NCI-H128 (cell line): ENCODE measurements at regions not wholly inside any gene's neighbourhood (a gene's known extent, or its start where the extent isn't known, plus 50 kb on each side); places are given as distances from the start of the nearest gene placed in this dataset.

ENCODE experiments used
- DNase-seq: peaks from one replicate; lab custom pipeline; 2025; ENCODE audit not compliant: unreplicated experiment; lab: John Stamatoyannopoulos, UW

DNA sequence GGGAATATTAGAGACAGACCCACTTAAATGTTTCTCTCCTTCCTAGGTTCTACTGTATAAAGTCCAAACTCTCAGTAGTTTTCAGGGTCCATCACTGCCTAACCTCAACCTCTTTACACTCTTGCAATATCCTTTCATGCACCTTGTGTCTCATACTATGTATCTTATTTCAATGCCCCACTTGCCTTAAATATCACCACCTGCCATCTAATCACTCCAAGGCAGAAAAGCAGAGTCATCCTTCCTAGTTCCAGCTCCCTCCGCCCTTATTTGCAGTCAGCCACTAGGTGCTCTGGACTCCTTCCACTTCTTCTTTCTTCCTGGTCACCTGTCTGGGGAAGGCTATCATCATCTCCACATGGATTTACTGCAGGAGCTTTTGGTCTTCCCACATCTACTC is 322.0 kb downstream of the MFSD1 start:
- DNase-seq = no peak

DNA sequence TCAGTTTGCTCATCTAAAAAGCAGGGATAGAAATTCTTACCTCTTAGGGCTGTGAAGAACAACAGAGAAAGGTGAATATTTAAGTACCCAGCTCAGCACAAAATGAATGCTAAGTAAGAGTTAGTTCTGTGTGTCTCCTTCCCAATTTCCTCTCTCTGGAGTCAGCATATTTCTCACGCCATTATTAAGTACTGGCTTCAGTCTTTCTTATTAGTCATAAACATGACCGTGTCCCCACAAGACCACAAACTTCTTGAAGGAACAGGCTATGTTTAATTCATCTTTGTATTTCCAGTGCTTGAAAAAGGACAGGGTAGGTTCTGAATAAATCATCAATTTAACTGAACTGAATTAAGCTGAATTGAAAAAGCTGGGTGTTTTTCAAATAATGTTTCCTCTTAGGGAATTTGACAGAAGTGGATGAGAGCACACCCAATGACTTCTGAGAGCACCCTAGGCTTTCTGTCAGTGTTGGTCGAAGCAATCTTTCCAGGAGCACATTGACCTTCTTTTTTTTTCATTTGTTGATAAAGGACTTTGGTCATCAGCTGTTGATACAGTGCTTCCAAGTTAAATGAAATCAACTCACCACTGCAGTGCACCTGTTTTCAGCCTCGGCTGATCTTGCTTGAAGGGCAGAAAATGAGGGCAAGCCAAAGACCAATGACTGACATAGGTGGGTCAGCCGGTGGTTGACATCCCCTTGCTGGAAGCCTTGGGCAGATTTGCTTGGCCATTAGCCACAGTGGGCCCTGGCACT is 324.6 kb downstream of the MFSD1 start:
- DNase-seq = no peak

DNA sequence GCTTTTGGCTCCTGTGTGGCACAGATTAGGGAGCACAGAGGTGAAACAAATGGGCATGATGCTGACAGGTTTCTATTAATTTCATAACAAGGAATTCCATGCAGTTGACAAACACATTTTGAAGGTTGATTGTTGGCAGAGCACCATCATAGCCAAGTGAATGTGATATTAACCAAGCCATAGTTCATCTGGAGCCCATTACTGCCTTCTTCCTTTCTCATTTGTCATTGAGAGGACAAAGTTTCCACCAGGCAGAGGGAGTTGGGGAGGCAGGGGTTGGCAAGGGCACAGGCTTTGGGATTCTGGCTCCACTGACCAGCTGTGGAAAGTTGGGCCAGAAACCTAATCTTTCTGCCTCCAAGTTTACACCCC is 325.2 kb downstream of the MFSD1 start:
- DNase-seq = no peak

DNA sequence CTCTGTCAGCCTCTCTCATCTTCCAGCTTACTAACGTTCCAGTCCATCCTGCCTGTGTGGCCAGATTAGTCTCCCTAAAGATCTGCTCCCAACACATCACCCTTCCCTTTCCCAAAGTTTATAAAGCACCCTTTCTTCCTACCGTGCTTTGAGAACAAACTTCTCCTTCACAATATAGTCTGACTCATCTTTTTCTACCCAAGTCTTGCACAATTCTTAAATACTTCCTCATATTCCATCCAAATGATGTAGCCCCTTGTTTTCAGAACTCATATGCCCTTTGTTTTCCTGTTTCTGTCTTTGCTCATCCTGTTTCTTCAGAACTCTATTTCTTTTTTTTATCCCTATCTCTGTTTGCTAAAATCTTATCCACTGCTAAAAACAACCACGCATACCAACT is 326.8 kb downstream of the MFSD1 start:
- no peak for DNase-seq

DNA sequence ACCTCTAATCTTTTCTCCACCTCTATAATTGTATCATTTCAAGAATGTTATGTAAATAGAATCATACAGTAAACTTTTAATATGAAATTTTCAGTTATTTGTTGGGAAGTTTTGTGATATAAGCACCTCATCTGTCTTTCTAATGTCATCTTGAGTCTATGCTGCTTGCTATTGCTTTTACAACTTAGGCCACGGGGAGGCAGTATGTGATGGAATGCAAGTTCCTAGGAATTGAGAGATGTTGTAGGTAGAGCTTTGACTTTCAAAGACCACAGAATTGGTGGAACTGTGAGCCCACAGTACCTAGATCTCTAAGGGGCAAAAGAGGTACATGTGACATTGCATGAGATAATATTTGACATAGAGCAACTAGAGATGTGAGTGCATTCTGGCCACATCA is 328.3 kb downstream of the MFSD1 start:
- DNase-seq = no peak

DNA sequence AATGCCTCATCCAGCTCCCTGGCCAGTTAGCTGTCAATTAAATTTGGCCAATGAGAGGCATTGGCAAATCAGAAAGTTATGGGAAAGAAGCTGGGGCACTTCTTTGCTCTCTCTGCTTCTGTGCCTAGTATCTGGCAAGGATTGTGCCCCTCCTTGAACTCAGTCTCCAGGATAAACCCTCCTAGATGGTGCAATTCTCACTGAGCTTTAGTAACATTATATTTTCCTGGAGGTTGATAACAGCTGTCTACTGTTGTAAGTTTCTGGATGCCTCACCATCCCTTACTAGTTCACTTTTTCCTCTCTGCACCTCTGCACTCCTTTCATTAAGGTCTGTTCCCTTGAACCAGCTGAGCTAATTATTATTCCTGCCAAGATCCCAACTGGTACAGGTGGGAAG is 329.5 kb downstream of the MFSD1 start:
- no peak for DNase-seq

DNA sequence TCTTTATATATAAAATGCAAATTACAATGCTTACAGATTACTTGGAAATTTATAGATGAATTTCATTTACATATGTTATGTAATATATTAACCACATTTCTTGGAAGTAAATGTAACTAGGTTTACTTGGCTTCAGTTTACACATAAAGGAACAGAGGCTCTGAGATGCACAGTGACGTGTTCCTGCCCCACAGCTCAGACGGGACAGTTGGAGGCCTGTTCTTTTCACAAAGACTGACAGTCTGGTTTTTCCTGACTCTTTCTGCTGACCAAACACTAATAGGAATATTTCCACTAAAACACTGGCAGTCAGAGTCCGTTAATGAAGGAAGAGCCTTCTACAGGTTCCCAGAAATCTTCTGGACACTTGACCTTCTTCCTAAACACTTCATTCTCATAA is 336.1 kb downstream of the MFSD1 start:
- DNase-seq = no peak

DNA sequence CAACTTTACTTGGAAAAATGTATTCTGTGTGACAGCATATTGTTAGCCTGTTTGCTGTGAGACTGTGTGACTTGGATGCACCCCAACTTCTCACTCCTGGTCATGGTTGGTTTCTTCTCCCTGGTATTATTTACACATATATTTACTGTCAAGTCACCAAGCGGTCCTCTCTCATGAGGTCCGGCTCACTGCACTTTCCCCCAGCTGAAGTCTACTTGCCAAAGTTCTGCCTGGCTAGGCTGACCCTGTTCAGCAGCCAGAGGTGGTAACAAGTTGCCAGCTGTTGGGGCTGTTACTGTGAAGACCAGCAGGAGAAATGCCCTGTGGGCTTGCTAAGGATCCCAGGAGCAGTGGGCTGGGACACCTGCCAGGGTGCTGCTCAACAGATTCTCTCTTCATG is 337.5 kb downstream of the MFSD1 start:
- no peak for DNase-seq

DNA sequence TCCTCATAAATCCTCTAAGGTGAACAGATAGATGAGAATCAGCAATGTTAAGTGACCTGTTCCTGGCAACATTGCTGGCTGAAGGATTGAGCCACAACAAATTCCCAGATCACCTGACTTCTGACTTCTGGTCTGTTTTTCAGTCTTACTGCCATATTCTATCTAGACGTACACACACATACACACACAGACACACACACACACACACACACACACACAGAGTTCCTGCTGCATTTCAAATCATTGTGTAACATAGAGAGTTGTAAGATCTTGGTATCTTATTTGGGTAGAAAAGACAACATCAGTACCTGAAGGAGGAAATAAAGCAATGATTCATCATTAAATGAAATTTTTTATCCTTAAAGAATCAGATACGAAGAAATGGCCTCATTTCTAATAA is 342.6 kb downstream of the MFSD1 start:
- no peak for DNase-seq

DNA sequence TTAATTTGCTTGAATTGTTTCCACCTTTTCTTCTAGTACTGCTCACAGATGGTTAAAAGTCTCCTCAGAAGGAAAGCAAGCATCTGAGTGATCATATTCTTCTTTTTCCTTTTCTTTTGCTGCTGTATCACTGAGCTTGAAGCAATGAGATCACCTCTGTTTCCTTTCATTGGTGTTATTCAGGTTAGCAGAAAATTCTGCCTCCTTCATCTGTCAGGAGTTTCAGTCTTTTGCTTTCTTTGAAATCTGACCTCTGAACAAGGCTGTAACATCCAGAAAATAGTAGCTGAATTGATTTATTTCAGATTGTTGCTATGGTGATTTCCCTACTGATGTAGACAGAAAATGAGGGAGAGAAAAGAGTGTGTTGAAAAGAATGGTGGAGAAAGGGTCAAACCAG is 343.0 kb downstream of the MFSD1 start:
- no peak for DNase-seq

DNA sequence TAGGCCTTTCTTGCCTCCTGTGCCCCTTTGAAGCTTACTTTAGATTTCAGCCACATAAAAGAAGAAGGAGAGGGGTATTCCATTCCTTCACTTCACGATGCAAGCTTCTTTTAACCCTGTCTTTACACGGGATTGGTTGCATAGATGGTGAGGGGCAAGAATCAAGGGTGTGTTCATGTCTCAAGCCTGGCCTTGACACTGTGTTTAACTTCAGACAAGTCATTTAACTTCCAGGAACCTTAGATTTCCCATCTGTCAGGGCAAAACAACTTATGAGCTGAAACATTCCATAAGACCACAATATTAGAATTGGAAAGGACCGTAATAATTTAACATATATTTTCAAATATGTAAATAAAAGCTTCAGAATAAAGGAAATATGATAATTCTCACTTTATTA is 344.5 kb downstream of the MFSD1 start:
- no peak for DNase-seq

DNA sequence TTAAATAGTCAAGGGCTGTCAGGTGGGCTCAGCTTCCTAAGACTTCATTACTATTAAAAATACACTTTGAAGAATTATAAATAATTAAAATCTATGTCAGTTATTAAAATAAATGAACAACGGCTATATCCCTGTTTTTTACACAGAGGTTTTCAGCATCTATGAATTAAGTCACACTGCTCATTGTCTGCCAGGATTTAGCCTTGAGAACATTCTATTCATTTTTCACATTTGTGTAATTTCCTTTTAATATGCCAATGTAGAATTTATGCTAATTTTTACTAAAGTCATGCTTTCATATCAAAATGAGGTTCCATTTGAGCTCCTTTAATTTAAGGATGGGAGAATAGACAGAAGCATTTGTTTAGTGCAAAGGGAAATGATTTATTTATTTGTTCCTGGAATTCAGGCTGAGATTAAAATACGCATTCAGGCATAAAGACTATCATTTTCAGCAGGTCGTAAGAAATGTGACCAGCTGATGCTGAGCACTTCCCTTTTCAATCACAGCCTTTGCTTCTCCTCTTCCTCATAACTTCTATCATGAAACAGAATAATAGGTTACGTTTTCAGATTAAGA is 345.1 kb downstream of the MFSD1 start:
- no peak for DNase-seq

DNA sequence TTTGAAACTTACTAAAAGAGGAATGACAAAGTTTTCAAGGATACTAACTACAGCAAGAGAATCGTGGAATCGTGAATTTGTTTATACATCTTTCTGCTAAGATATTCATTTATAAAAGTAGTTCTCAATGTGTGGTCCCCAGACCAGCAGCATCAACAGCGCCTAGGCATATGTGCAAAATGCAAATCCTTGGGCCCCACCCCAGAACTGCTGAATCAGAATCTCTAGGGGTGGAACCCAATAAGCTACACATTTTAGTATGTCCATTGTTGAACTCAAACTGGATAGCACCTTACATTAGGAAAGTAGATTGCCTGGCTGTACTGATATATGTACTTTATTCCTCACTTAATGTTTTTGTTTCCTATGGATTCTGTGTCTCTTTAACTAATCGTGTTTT is 346.0 kb downstream of the MFSD1 start:
- no peak for DNase-seq

DNA sequence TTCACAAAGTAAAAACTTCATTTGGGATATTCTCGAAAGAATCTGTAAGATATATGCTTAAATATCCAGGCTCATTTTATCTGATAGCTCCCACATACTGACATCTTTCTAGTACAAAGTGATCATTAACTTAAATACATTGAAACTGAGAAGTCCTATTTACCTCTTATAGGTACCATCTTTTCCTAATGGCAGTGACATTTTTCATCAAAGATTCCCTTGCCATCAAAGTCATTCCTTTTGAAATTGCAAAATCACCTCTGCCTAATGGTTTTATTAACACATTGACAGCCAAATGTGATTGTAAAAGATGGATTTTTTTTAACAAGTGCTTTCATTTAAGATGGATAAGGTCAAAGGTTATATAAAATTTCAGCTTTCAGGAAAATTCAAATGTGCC is 346.6 kb downstream of the MFSD1 start:
- no peak for DNase-seq

DNA sequence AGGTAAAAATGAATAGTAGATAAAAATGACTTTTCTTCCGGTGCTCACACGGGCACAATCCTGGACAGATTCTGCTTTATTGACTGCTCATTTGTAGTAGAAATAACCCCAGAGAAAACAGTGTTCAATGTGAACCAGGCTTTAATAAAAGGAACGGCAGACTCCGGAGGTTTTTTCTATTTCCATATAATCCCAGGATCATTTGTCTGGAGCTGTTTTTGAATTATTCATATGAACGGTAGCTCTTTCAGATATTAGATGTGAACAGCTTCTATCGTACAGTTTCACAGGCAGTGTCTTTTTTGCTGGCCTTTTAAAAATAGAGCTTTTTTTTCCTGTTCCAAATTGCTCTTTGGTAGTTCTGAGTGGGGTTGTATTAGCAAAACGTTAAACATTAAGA is 347.3 kb downstream of the MFSD1 start:
- no peak for DNase-seq

DNA sequence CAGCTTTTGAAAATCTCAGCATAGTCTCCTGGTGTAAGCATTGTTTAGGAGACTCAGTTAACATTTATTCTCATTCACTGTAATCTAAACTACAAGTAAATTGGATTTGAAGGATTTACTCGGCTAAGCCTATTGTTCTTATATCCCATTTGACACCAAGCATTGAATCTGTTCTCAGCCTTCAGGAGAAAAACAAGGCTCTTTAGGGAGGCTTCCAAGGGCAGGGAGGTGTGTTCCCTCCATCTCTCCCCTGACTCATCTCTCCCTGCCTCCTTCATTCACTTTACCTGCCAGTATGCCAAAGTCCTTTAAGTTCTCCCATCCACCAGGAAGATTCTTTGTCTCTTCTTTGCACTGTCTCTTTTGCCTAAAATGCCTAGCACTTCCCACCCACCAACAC is 347.8 kb downstream of the MFSD1 start:
- no peak for DNase-seq

DNA sequence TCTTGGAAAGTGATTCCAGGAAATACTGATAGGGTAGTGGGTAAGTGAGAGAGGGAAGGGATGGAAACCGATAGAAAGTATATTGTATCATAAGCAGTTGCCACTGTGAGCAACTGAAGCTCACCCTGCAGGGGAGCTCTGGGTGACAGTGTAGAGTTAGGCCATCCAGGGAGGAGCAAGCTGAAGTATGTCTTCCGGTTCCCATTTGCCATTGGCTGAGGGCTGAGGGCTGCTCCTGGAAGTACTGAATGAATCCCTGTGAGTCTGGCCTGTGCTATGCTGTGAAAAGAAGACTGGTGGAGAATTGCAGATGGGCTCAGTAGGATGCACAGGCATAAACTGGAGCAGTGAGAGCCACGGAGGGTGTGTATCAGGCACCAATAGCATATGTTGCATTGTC is 348.3 kb downstream of the MFSD1 start:
- DNase-seq = no peak

DNA sequence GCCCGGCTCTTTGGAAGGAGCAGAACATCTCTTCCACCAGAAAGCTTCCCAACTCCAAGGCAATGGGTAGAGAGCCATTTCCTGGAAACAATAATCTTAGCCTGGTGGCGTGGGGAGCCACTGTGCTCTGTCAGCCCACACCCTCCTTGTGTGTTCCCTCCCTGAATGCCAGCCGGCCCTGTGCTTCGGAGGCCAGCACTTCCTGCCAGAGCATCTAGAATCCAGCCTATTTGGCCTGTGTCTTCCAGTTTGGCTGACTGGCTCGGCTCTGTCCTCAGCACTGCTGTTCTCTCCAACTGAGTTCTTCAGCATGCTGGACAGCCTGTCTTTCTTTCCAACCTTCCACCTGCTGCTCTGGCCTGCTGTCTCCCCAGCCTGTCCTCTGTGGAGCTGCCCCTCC is 349.3 kb downstream of the MFSD1 start:
- DNase-seq = no peak

DNA sequence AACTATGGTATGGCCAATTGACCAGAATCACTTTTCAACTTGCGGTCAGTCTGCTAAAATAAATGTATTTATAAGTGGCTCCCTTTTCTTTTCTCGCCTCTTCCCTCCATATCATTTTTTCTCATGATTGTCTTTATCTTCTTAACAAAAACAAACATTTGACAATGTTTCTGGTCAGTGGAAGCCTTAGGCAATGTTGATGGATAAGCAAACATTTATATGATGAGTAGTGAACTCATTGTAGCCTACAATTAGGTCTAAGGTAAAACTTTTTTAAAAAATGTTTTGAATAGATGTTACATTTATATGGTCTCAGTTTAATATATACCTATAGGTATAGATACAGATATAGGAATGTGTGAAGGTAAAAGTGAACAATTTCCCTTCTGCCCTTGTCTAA is 355.4 kb downstream of the MFSD1 start:
- DNase-seq = no peak

DNA sequence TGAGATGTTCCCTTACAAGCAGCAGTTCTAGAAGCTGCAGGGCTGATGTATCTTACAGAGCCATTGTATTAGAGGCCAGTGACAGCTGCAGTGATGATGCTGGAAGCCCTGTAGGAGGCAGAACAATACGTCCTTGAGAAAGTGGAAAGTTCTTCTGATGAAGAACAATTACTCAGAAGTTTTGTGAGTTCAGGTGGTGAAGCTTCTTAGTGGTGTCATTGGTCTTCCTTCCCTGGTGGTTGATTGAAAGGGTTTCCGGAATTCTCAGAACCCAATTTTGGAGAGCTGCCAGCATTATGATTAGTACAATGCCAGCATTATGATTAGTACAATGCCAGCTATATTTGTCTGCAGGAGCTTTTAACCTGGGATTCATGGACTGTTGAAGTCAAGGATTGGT is 356.4 kb downstream of the MFSD1 start:
- no peak for DNase-seq

DNA sequence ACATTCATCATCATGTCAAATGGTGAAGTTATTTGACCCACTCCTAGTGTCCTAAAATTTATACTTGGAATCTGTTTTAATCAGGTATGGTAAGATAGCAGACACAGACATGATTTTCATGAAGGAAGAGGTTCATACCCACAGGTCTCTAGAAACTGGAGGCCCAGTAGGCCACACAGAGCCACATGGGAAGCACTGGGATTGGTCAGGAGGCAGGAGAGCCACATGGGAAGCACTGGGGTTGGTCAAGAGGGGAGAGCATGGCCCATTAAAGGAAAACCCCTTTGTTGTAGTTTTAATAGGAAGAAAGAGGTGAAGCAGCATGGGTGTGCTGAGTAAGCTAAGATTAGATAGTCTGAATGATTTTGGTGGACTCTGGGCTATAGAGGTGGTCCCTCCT is 356.9 kb downstream of the MFSD1 start:
- no peak for DNase-seq

DNA sequence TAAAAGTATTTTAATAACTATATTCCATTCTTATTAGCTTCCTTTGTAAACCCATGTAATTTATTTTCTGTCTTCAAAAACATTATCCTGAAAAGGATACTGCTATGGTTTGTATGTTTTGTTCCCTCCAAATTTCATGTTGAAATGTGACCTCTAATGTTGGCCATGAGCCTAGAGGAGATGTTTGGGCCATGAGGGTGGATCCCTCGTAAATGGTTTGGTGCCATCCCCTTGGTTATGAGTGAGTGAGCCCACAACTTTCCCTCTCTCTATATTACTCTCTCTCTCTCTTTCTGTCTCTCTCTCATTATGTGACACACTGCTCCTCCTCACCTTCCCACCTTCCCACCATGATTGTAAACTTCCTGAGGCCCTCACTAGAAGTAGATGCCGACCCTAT is 357.7 kb downstream of the MFSD1 start:
- DNase-seq = no peak

DNA sequence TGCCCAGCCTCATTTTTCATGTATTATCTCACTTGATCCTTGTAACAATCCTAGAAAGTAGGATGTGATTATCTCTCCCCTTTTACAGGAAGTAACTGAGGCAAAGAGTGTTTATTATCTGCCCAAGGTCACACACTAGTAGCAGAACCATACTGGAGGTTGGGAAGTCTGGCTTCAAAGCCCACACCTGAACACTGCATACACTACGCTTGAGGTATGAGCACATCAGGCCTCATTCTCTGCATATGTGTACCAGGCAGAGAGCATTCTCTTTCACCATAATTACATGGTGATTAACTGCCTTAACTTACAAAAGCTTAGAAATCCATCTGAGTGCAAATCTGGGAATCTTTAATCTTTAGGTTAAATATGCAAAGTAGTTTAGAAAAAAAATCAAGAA is 361.8 kb downstream of the MFSD1 start:
- DNase-seq = no peak
